Activated CD8-positive, alpha-beta T cell treated with anti-CD3 and anti-CD28 coated beads for 36 hours (primary cell): ENCODE measurements at regions not wholly inside any gene's neighbourhood (a gene's known extent, or its start where the extent isn't known, plus 50 kb on each side); places are given as distances from the start of the nearest gene placed in this dataset.

ENCODE experiments used
- ATAC-seq: fragments of 200-7000 bp; cut with Tn5 transposase; one replicate; pipeline ENCODE4 v1.10.0; 2021; ENCODE audit warnings: mild to moderate bottlenecking, moderate library complexity
- CTCF ChIA-PET: fragments of 350-600 bp; sonication (Branson Sonifier 250); formaldehyde crosslinking; loops from one replicate; lab custom pipeline; 2021; ENCODE audit warnings: antibody characterized with exemption; lab: Charles Lee
- POLR2A ChIA-PET: fragments of 350-600 bp; sonication (Branson Sonifier 250); formaldehyde crosslinking; loops from one replicate; lab custom pipeline; 2021; ENCODE audit warnings: antibody characterized with exemption; lab: Charles Lee
- DNase-seq: peaks from one replicate; pipeline ENCODE4 v3.0.0-alpha.2; 2020
- H3K27ac Mint-ChIP-seq: one replicate; pipeline ENCODE4 v1.8.0; 2021; ENCODE audit warnings: mild to moderate bottlenecking, mixed read lengths
- H3K27me3 Mint-ChIP-seq: one replicate; pipeline ENCODE4 v1.8.0; 2021; ENCODE audit warnings: mixed read lengths
- H3K36me3 Mint-ChIP-seq: one replicate; pipeline ENCODE4 v1.8.0; 2021; ENCODE audit warnings: low read depth, mixed read lengths
- H3K4me1 Mint-ChIP-seq: one replicate; pipeline ENCODE4 v1.8.0; 2021; ENCODE audit warnings: low read depth, mixed read lengths
- H3K4me3 Mint-ChIP-seq: one replicate; pipeline ENCODE4 v1.8.0; 2021; ENCODE audit warnings: mild to moderate bottlenecking, moderate library complexity, mixed read lengths
- H3K9me3 Mint-ChIP-seq: one replicate; pipeline ENCODE4 v1.8.0; 2021; ENCODE audit warnings: mixed read lengths
- intact Hi-C: fragments of 100-400 bp; cut with micrococcal nuclease; formaldehyde crosslinking; loops from one replicate; pipeline ENCODE4 v1.10.0; 2022
- TF ChIP-seq, protein P1 (sequence below): fragments of 200-600 bp; IDR thresholded peaks from one replicate; pipeline ENCODE4 v1.8.0; 2022; ENCODE audit warnings: antibody characterized with exemption, mild to moderate bottlenecking

DNA sequence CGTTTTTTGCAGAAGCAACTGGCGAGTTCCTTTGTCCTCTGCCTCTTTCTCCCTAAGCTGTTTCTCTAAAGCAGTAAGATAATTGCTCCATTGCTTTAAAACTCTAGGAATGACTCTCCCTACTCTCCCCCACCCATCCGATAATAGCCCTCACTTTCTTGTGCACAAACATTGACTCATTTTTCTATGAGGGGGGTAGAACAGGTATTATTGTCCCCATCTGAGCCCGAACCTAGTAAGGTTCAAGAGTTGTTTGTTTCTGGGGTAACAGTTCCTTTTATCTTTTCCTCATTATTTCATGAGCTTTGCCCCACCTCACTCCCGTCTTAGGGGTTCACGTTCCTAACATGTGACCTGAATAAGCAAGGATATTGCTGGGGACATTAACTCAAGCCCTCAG, 190.6 kb downstream of the EMP1 start:
- intact Hi-C loops = no loop called here
- no peaks in the 10 kb centered on the region for H3K9me3 Mint-ChIP-seq
- H3K27ac Mint-ChIP-seq = no peak overlapping the region
- peaks cover 8% of the 10 kb centered on the region for H3K27me3 Mint-ChIP-seq
- CTCF ChIA-PET = no interaction called here
- ATAC-seq (no peak), DNase-seq (no peak)
- POLR2A ChIA-PET = no interaction called here
- H3K4me3 Mint-ChIP-seq = no peak overlapping the region
- no peaks in the 10 kb centered on the region for H3K36me3 Mint-ChIP-seq
- no peaks in the 10 kb centered on the region for H3K4me1 Mint-ChIP-seq
- TF ChIP-seq, protein P1, sequence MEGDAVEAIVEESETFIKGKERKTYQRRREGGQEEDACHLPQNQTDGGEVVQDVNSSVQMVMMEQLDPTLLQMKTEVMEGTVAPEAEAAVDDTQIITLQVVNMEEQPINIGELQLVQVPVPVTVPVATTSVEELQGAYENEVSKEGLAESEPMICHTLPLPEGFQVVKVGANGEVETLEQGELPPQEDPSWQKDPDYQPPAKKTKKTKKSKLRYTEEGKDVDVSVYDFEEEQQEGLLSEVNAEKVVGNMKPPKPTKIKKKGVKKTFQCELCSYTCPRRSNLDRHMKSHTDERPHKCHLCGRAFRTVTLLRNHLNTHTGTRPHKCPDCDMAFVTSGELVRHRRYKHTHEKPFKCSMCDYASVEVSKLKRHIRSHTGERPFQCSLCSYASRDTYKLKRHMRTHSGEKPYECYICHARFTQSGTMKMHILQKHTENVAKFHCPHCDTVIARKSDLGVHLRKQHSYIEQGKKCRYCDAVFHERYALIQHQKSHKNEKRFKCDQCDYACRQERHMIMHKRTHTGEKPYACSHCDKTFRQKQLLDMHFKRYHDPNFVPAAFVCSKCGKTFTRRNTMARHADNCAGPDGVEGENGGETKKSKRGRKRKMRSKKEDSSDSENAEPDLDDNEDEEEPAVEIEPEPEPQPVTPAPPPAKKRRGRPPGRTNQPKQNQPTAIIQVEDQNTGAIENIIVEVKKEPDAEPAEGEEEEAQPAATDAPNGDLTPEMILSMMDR = no peak

DNA sequence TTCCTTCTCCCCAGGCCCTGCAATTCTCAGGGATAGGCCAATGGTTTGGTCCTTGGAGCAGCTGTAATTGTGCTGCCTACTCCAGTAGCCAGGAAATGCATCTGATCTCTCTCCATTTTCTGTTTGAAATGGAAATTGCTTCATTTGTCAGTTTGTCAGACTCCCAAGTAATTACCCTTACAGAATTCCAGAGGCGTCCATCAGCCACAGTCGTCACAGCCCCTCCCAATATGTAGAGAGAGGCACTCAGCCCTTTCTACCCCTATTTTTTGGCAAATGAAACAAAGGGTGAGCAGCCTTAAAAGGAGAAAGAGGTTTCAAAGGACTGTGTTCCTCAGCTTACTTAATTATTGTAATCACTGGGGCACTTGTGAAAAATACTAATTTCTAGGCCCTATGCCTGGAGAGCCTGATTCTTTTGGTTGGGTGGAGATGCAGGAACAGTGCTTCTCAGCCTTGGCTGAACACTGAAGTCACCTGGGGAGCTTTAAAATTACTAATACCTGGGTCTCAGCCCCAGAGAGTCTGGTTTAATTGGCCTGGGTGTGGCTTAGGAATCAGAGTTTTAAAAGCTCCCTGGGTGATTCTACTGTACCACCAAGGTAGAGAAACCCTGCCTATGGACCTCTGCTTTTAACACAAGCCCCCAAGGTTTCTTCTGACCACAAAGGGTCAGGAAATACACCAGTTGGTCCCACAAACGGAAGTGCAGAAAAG, 190.0 kb downstream of the EMP1 start:
- H3K27me3 Mint-ChIP-seq = peaks cover 8% of the 10 kb centered on the region
- no peaks in the 10 kb centered on the region for H3K36me3 Mint-ChIP-seq
- no peak overlapping the region for H3K4me3 Mint-ChIP-seq
- no peak for ATAC-seq
- POLR2A ChIA-PET = no interaction called here
- intact Hi-C loops = no loop called here
- no peak overlapping the region for H3K27ac Mint-ChIP-seq
- DNase-seq = no peak
- CTCF ChIA-PET = no interaction called here
- H3K4me1 Mint-ChIP-seq = no peaks in the 10 kb centered on the region
- TF ChIP-seq, protein P1 = no peak
- H3K9me3 Mint-ChIP-seq = no peaks in the 10 kb centered on the region

DNA sequence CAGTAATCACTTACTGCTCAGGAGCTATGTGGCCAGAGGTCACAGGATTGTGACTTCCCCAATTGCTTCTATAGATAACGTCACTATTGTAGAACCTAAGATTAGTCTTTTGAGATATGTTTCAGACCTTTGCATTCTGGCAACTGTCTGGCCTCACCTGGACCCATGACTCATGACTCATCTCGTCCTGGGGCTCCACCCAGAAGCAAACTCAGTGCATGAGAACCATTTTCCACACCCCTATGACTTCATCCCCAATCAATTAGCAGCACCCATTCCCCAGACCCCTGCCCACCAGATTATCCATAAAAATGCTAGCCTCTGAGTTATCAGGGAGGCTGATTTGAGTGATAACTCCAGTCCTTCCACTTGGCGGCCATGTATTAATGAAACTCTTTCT, 186.9 kb downstream of the EMP1 start:
- no peak overlapping the region for H3K4me3 Mint-ChIP-seq
- H3K27ac Mint-ChIP-seq = no peak overlapping the region
- DNase-seq (no peak), ATAC-seq (no peak)
- peaks cover 8% of the 10 kb centered on the region for H3K27me3 Mint-ChIP-seq
- ChIA-PET CTCF (no interaction called here), POLR2A (no interaction called here)
- H3K4me1 Mint-ChIP-seq = no peaks in the 10 kb centered on the region
- no peaks in the 10 kb centered on the region for H3K9me3 Mint-ChIP-seq
- intact Hi-C loops = no loop called here
- TF ChIP-seq, protein P1 = no peak
- H3K36me3 Mint-ChIP-seq = no peaks in the 10 kb centered on the region

DNA sequence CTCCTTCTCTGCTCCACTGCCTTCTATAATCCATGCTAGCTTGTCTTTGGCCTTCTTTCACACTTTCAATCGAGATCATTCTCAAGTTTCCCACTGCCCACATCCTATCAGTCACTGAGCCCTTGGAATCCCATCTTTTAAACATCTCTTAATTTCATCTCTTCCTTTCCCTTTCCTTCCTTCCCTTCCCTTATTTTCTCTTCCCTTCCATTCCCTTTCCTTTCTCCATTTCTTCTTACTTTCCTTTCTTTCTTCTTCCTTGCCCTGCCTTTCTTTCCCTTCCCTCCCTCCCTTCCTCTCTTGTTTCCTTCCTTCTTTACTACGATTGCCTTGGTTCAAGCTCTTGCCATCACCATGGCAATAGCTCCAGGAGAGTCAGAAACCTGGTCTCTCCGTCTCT, 183.8 kb downstream of the EMP1 start:
- no peaks in the 10 kb centered on the region for H3K4me1 Mint-ChIP-seq
- TF ChIP-seq, protein P1 = no peak
- POLR2A ChIA-PET = no interaction called here
- H3K9me3 Mint-ChIP-seq = no peaks in the 10 kb centered on the region
- ATAC-seq (no peak), DNase-seq (no peak)
- intact Hi-C loops = no loop called here
- no peaks in the 10 kb centered on the region for H3K36me3 Mint-ChIP-seq
- peaks cover 9% of the 10 kb centered on the region for H3K27me3 Mint-ChIP-seq
- H3K27ac Mint-ChIP-seq = no peak overlapping the region
- CTCF ChIA-PET = interaction anchor here (0.9 kb wide), 1 partner anchor 10 kb away, joined by 3 read pairs; no protein-coding TSS in a partner anchor
- no peak overlapping the region for H3K4me3 Mint-ChIP-seq

DNA sequence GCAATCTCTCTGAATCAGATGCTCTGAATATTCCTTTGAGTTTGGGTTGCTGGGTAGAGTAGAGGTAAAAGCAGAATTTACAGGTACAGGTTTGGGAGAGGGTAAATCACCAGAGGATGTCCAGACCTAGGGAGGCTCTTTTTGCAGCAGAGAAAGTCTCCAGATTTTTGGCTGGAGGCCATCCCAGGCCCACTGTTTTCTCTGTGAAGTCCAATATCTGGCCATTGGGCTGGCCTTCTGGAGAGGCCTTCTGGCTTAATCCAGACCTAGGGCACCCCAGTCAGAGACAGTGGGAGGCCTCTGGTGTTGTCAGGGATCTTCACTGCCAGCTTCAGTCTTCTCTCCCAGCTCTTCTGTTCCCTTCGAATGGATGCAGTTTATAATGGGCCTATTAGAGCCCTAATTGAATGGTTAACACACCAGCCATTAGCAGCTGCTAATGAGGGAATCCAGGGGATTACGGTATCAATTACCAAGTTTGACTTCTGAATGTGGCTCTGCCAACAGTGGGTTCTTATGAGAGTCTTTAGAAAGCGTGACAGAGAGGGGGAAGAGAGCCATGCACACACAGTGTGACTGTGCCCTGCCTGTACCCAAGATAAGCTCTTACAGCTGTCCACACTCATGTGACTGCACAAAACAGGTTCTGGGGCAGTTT, 183.1 kb downstream of the EMP1 start:
- H3K36me3 Mint-ChIP-seq = no peaks in the 10 kb centered on the region
- H3K27ac Mint-ChIP-seq = no peak overlapping the region
- no peaks in the 10 kb centered on the region for H3K9me3 Mint-ChIP-seq
- CTCF ChIA-PET = no interaction called here
- ATAC-seq = no peak
- H3K4me3 Mint-ChIP-seq = no peak overlapping the region
- DNase-seq = no peak
- POLR2A ChIA-PET = no interaction called here
- H3K4me1 Mint-ChIP-seq = no peaks in the 10 kb centered on the region
- TF ChIP-seq, protein P1 = no peak
- intact Hi-C loops = no loop called here
- peaks cover 8% of the 10 kb centered on the region for H3K27me3 Mint-ChIP-seq
